ENCODE measurements at regions not wholly inside any gene's neighbourhood (a gene's known extent, or its start where the extent isn't known, plus 50 kb on each side); places are given as distances from the start of the nearest gene placed in this dataset.

- TF ChIP-seq CTCF (conservative IDR thresholded peaks at IDR 0.05; ENCODE audit: low read depth, low read length), result no peak
- TF ChIP-seq EZH2phosphoT487 (IDR thresholded peaks at IDR 0.05; ENCODE audit: borderline replicate concordance, low read length), result no peak
- TF ChIP-seq EZH2 (IDR thresholded peaks at IDR 0.05; ENCODE audit: low read length, unreplicated experiment), result no peak
Measured at GRCh38 chr20:8076306-8077136, 55.5 kb upstream of the PLCB1 start.
